OCI-LY3 (cell line): ENCODE measurements at regions not wholly inside any gene's neighbourhood (a gene's known extent, or its start where the extent isn't known, plus 50 kb on each side); places are given as distances from the start of the nearest gene placed in this dataset.

Experiments used
- H2AFZ ChIP-seq: fragments of 200-600, 300-600 bp; shearing (Covaris generic); 2 replicates; pipeline ENCODE4 v1.6.0; 2014; ENCODE audit warnings: antibody characterized with exemption, low read depth, low read length
- H3K27ac ChIP-seq: fragments of 200-600, 300-600 bp; sonication (generic); 2 replicates; pipeline ENCODE4 v1.5.1; 2014; ENCODE audit warnings: mild to moderate bottlenecking, low read length, moderate library complexity, mixed read lengths
- H3K27me3 ChIP-seq: fragments of 200-600, 300-600 bp; sonication (generic); 2 replicates; pipeline ENCODE4 v1.6.1; 2014; ENCODE audit warnings: low read depth, low read length, mixed read lengths
- H3K36me3 ChIP-seq: fragments of 200-600, 300-600 bp; sonication (generic); replicated peaks from 2 replicates; pipeline ENCODE3; 2014; ENCODE audit warnings: low read depth, low read length, mixed read lengths
- H3K4me1 ChIP-seq: fragments of 300-600, 200-600 bp; sonication (generic); 2 replicates; pipeline ENCODE4 v1.6.1; 2014; ENCODE audit warnings: low read length, mixed read lengths
- H3K4me2 ChIP-seq: fragments of 200-600, 300-600 bp; sonication (generic); 2 replicates; pipeline ENCODE4 v1.6.1; 2014; ENCODE audit warnings: low read length, mixed read lengths
- H3K4me3 ChIP-seq: fragments of 300-600, 200-600 bp; sonication (generic); 2 replicates; pipeline ENCODE4 v1.5.1; 2014; ENCODE audit warnings: antibody characterized with exemption, mild to moderate bottlenecking, low read length, moderate library complexity
- H3K79me2 ChIP-seq: fragments of 300-600, 200-600 bp; shearing (Covaris generic); 2 replicates; pipeline ENCODE4 v1.6.1; 2014; ENCODE audit warnings: mild to moderate bottlenecking, low read length, mixed read lengths
- H3K9ac ChIP-seq: fragments of 300-600, 200-600 bp; shearing (Covaris generic); 2 replicates; pipeline ENCODE4 v1.6.0; 2014; ENCODE audit warnings: mild to moderate bottlenecking, low read length, moderate library complexity
- H3K9me3 ChIP-seq: fragments of 200-600, 300-600 bp; shearing (Covaris generic); 2 replicates; pipeline ENCODE4 v1.6.1; 2014; ENCODE audit warnings: low read length, mixed read lengths; ENCODE audit not compliant: insufficient read depth
- H4K20me1 ChIP-seq: fragments of 200-600, 300-600 bp; sonication (generic); 2 replicates; pipeline ENCODE4 v1.6.1; 2016; ENCODE audit warnings: low read length, mixed read lengths; ENCODE audit not compliant: insufficient read depth
- EZH2phosphoT487 ChIP-seq: fragments of 200-600 bp; shearing (Covaris generic); IDR thresholded peaks from 2 replicates; pipeline ENCODE4 v1.6.1; 2018; ENCODE audit warnings: antibody characterized with exemption, mixed run types, low read depth
- TF ChIP-seq, protein P1 (sequence below): fragments of 200-600, 300-600 bp; sonication (generic); IDR thresholded peaks from 2 replicates; pipeline ENCODE4 v1.5.1; 2014; ENCODE audit warnings: antibody characterized with exemption, low read length, low read depth

DNA sequence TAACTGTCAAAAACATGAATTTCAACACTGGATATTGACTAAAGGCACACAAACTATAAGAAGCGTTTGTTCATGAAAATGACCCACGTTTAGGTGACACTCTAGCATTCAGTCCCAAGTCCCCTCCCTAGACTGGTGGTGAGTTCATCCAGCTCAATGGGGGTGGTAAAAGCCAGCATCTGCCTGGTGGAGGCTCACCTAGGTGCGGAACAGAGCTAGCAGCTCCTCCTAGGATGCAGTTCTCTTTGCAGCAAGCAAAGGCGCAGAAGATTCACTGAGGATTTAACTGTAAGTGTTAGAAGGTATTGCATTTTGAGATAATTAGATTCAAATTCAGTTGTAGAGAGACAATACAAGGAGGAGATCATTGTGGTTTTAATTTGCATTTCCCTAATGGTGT, 87.6 kb downstream of the VSTM2A start:
- H3K9ac ChIP-seq: no peak overlapping the region
- H3K9me3 ChIP-seq: no peaks in the 10 kb centered on the region
- H3K79me2 ChIP-seq: no peaks in the 10 kb centered on the region
- no peak for TF ChIP-seq EZH2phosphoT487
- TF ChIP-seq, protein P1, sequence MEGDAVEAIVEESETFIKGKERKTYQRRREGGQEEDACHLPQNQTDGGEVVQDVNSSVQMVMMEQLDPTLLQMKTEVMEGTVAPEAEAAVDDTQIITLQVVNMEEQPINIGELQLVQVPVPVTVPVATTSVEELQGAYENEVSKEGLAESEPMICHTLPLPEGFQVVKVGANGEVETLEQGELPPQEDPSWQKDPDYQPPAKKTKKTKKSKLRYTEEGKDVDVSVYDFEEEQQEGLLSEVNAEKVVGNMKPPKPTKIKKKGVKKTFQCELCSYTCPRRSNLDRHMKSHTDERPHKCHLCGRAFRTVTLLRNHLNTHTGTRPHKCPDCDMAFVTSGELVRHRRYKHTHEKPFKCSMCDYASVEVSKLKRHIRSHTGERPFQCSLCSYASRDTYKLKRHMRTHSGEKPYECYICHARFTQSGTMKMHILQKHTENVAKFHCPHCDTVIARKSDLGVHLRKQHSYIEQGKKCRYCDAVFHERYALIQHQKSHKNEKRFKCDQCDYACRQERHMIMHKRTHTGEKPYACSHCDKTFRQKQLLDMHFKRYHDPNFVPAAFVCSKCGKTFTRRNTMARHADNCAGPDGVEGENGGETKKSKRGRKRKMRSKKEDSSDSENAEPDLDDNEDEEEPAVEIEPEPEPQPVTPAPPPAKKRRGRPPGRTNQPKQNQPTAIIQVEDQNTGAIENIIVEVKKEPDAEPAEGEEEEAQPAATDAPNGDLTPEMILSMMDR: no peak
- no peak overlapping the region for H3K27ac ChIP-seq
- H4K20me1 ChIP-seq: no peaks in the 10 kb centered on the region
- H3K4me2 ChIP-seq: no peak overlapping the region
- no peak overlapping the region for H2AFZ ChIP-seq
- H3K36me3 ChIP-seq: no peaks in the 10 kb centered on the region
- H3K27me3 ChIP-seq: no peaks in the 10 kb centered on the region
- H3K4me1 ChIP-seq: no peaks in the 10 kb centered on the region
- no peak overlapping the region for H3K4me3 ChIP-seq

DNA sequence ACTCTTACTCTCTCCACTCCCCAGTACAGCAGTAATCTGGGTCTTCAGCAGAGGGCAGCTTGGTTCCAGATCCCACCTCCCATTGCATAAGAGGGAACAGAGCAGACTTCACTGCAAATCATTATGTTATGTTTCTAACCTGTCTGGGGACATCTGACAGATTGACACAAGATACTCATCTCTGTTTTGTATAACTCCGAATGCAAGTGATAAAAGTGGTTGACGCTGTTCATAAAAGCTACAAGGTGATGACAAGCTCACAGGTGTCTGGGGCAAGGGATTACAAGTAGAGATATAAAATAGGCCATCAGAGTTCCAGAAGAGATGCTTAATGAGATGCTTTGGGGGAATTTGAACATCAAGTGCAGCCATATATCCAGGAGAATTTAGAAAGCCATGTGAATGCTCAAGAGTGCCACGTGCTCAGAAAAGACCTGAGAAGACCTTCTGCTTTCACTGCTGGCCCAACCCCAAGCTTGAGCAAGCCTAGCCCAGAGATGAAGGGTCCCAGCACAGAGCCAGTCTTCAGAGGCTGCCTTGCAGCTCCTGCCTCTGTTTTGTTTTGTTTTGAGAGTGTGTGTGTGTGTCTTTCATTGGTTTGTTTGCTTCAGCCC, 80.6 kb downstream of the VSTM2A start:
- Histone ChIP-seq H3K79me2 (no peaks in the 10 kb centered on the region), H3K9ac (no peak overlapping the region), H3K27ac (no peak overlapping the region), H3K36me3 (no peaks in the 10 kb centered on the region), H3K27me3 (no peaks in the 10 kb centered on the region), H2AFZ (no peak overlapping the region), H3K4me3 (no peak overlapping the region), H3K4me1 (peaks cover 11% of the 10 kb centered on the region), H3K9me3 (no peaks in the 10 kb centered on the region), H3K4me2 (no peak overlapping the region), H4K20me1 (no peaks in the 10 kb centered on the region)
- TF ChIP-seq, protein P1: no peak
- no peak for TF ChIP-seq EZH2phosphoT487
